ENCODE measurements at regions not wholly inside any gene's neighbourhood (a gene's known extent, or its start where the extent isn't known, plus 50 kb on each side); places are given as distances from the start of the nearest gene placed in this dataset.
"Not testable (repeated sequence)": the region's sequence is repeated elsewhere in the genome, so short reads cannot be mapped to it uniquely, and the experiment has no call there.

- H3K4me3 ChIP-seq (ENCODE audit: low read depth in 1 of 2, low read length in 2 of 2); H3K27ac ChIP-seq (ENCODE audit: low read depth, low read length); H3K36me3 ChIP-seq (ENCODE audit: control insufficient read depth in 1 of 2, insufficient read depth in 2 of 2, low read length in 2 of 2); H3K9ac ChIP-seq (ENCODE audit: low read depth in 1 of 2, low read length in 2 of 2); H3K27me3 ChIP-seq (ENCODE audit: control insufficient read depth in 1 of 2, insufficient read depth in 2 of 2, low read length in 2 of 2); H3K9me3 ChIP-seq (ENCODE audit: control insufficient read depth in 1 of 2, low read length in 2 of 2); H3K4me1 ChIP-seq (ENCODE audit: control insufficient read depth in 1 of 2, insufficient read depth in 2 of 2, low read length in 2 of 2): not testable (repeated sequence)
Observed at GRCh38 chr15:88965097-88965496, 51.9 kb upstream of the MFGE8 start.

GRCh38 chr15:88970232-88970631 is 57.1 kb upstream of the MFGE8 start:
- Histone ChIP-seq H3K9ac (ENCODE audit: low read depth in 1 of 2, low read length in 2 of 2) (no peak overlapping the region), H3K36me3 (ENCODE audit: control insufficient read depth in 1 of 2, insufficient read depth in 2 of 2, low read length in 2 of 2) (no peaks in the 10 kb centered on the region), H3K4me3 (ENCODE audit: low read depth in 1 of 2, low read length in 2 of 2) (no peak overlapping the region)

GRCh38 chr15:88974392-88974791 is 61.2 kb upstream of the MFGE8 start:
- Histone ChIP-seq H3K27me3 (ENCODE audit: control insufficient read depth in 1 of 2, insufficient read depth in 2 of 2, low read length in 2 of 2) (no peaks in the 10 kb centered on the region), H3K36me3 (ENCODE audit: control insufficient read depth in 1 of 2, insufficient read depth in 2 of 2, low read length in 2 of 2) (no peaks in the 10 kb centered on the region), H3K4me1 (ENCODE audit: control insufficient read depth in 1 of 2, insufficient read depth in 2 of 2, low read length in 2 of 2) (no peaks in the 10 kb centered on the region), H3K9ac (ENCODE audit: low read depth in 1 of 2, low read length in 2 of 2) (no peak overlapping the region), H3K27ac (ENCODE audit: low read depth, low read length) (no peak overlapping the region), H3K4me3 (ENCODE audit: low read depth in 1 of 2, low read length in 2 of 2) (no peak overlapping the region), H3K9me3 (ENCODE audit: control insufficient read depth in 1 of 2, low read length in 2 of 2) (no peaks in the 10 kb centered on the region)

More at GRCh38 chr15:88970232-88970631, 57.1 kb upstream of the MFGE8 start:
- Histone ChIP-seq H3K9me3 (ENCODE audit: control insufficient read depth in 1 of 2, low read length in 2 of 2) (no peaks in the 10 kb centered on the region), H3K27ac (ENCODE audit: low read depth, low read length) (no peak overlapping the region), H3K4me1 (ENCODE audit: control insufficient read depth in 1 of 2, insufficient read depth in 2 of 2, low read length in 2 of 2) (no peaks in the 10 kb centered on the region), H3K27me3 (ENCODE audit: control insufficient read depth in 1 of 2, insufficient read depth in 2 of 2, low read length in 2 of 2) (no peaks in the 10 kb centered on the region)

GRCh38 chr15:88975891-88976290 is 62.7 kb upstream of the MFGE8 start:
- no peak overlapping the region for H3K9ac ChIP-seq (ENCODE audit: low read depth in 1 of 2, low read length in 2 of 2)
- H3K36me3 ChIP-seq (ENCODE audit: control insufficient read depth in 1 of 2, insufficient read depth in 2 of 2, low read length in 2 of 2): no peaks in the 10 kb centered on the region
- no peak overlapping the region for H3K4me3 ChIP-seq (ENCODE audit: low read depth in 1 of 2, low read length in 2 of 2)
- no peaks in the 10 kb centered on the region for H3K4me1 ChIP-seq (ENCODE audit: control insufficient read depth in 1 of 2, insufficient read depth in 2 of 2, low read length in 2 of 2)
- H3K27me3 ChIP-seq (ENCODE audit: control insufficient read depth in 1 of 2, insufficient read depth in 2 of 2, low read length in 2 of 2): no peaks in the 10 kb centered on the region
- H3K27ac ChIP-seq (ENCODE audit: low read depth, low read length): no peak overlapping the region
- H3K9me3 ChIP-seq (ENCODE audit: control insufficient read depth in 1 of 2, low read length in 2 of 2): no peaks in the 10 kb centered on the region

GRCh38 chr15:88976656-88977055 is 63.5 kb upstream of the MFGE8 start:
- Histone ChIP-seq H3K4me3 (ENCODE audit: low read depth in 1 of 2, low read length in 2 of 2) (no peak overlapping the region), H3K27ac (ENCODE audit: low read depth, low read length) (no peak overlapping the region)

GRCh38 chr15:88979674-88980073 is 66.5 kb upstream of the MFGE8 start:
- H3K4me3 ChIP-seq (ENCODE audit: low read depth in 1 of 2, low read length in 2 of 2): no peak overlapping the region
- no peaks in the 10 kb centered on the region for H3K36me3 ChIP-seq (ENCODE audit: control insufficient read depth in 1 of 2, insufficient read depth in 2 of 2, low read length in 2 of 2)
- no peaks in the 10 kb centered on the region for H3K9me3 ChIP-seq (ENCODE audit: control insufficient read depth in 1 of 2, low read length in 2 of 2)

More at GRCh38 chr15:88976656-88977055, 63.5 kb upstream of the MFGE8 start:
- Histone ChIP-seq H3K36me3 (ENCODE audit: control insufficient read depth in 1 of 2, insufficient read depth in 2 of 2, low read length in 2 of 2) (no peaks in the 10 kb centered on the region), H3K4me1 (ENCODE audit: control insufficient read depth in 1 of 2, insufficient read depth in 2 of 2, low read length in 2 of 2) (no peaks in the 10 kb centered on the region), H3K9me3 (ENCODE audit: control insufficient read depth in 1 of 2, low read length in 2 of 2) (no peaks in the 10 kb centered on the region), H3K27me3 (ENCODE audit: control insufficient read depth in 1 of 2, insufficient read depth in 2 of 2, low read length in 2 of 2) (no peaks in the 10 kb centered on the region), H3K9ac (ENCODE audit: low read depth in 1 of 2, low read length in 2 of 2) (no peak overlapping the region)

GRCh38 chr15:88980498-88980897 is 67.3 kb upstream of the MFGE8 start:
- no peaks in the 10 kb centered on the region for H3K27me3 ChIP-seq (ENCODE audit: control insufficient read depth in 1 of 2, insufficient read depth in 2 of 2, low read length in 2 of 2)
- H3K27ac ChIP-seq (ENCODE audit: low read depth, low read length): no peak overlapping the region
- no peaks in the 10 kb centered on the region for H3K4me1 ChIP-seq (ENCODE audit: control insufficient read depth in 1 of 2, insufficient read depth in 2 of 2, low read length in 2 of 2)
- no peaks in the 10 kb centered on the region for H3K9me3 ChIP-seq (ENCODE audit: control insufficient read depth in 1 of 2, low read length in 2 of 2)
- H3K36me3 ChIP-seq (ENCODE audit: control insufficient read depth in 1 of 2, insufficient read depth in 2 of 2, low read length in 2 of 2): no peaks in the 10 kb centered on the region
- H3K9ac ChIP-seq (ENCODE audit: low read depth in 1 of 2, low read length in 2 of 2): no peak overlapping the region
- no peak overlapping the region for H3K4me3 ChIP-seq (ENCODE audit: low read depth in 1 of 2, low read length in 2 of 2)

More at GRCh38 chr15:88979674-88980073, 66.5 kb upstream of the MFGE8 start:
- H3K4me1 ChIP-seq (ENCODE audit: control insufficient read depth in 1 of 2, insufficient read depth in 2 of 2, low read length in 2 of 2): no peaks in the 10 kb centered on the region
- H3K27me3 ChIP-seq (ENCODE audit: control insufficient read depth in 1 of 2, insufficient read depth in 2 of 2, low read length in 2 of 2): no peaks in the 10 kb centered on the region
- no peak overlapping the region for H3K9ac ChIP-seq (ENCODE audit: low read depth in 1 of 2, low read length in 2 of 2)
- no peak overlapping the region for H3K27ac ChIP-seq (ENCODE audit: low read depth, low read length)

- Histone ChIP-seq H3K27me3 (ENCODE audit: control insufficient read depth in 1 of 2, insufficient read depth in 2 of 2, low read length in 2 of 2) (no peaks in the 10 kb centered on the region), H3K36me3 (ENCODE audit: control insufficient read depth in 1 of 2, insufficient read depth in 2 of 2, low read length in 2 of 2) (no peaks in the 10 kb centered on the region), H3K9ac (ENCODE audit: low read depth in 1 of 2, low read length in 2 of 2) (no peak overlapping the region), H3K27ac (ENCODE audit: low read depth, low read length) (no peak overlapping the region), H3K4me1 (ENCODE audit: control insufficient read depth in 1 of 2, insufficient read depth in 2 of 2, low read length in 2 of 2) (no peaks in the 10 kb centered on the region), H3K9me3 (ENCODE audit: control insufficient read depth in 1 of 2, low read length in 2 of 2) (no peaks in the 10 kb centered on the region), H3K4me3 (ENCODE audit: low read depth in 1 of 2, low read length in 2 of 2) (no peak overlapping the region)
Observed at GRCh38 chr15:88981244-88982215, 68.4 kb upstream of the MFGE8 start.

GRCh38 chr15:88982304-88982945 is 69.2 kb upstream of the MFGE8 start:
- no peaks in the 10 kb centered on the region for H3K36me3 ChIP-seq (ENCODE audit: control insufficient read depth in 1 of 2, insufficient read depth in 2 of 2, low read length in 2 of 2)
- no peak overlapping the region for H3K4me3 ChIP-seq (ENCODE audit: low read depth in 1 of 2, low read length in 2 of 2)
- no peaks in the 10 kb centered on the region for H3K9me3 ChIP-seq (ENCODE audit: control insufficient read depth in 1 of 2, low read length in 2 of 2)
- H3K27me3 ChIP-seq (ENCODE audit: control insufficient read depth in 1 of 2, insufficient read depth in 2 of 2, low read length in 2 of 2): no peaks in the 10 kb centered on the region
- no peak overlapping the region for H3K27ac ChIP-seq (ENCODE audit: low read depth, low read length)
- no peaks in the 10 kb centered on the region for H3K4me1 ChIP-seq (ENCODE audit: control insufficient read depth in 1 of 2, insufficient read depth in 2 of 2, low read length in 2 of 2)
- no peak overlapping the region for H3K9ac ChIP-seq (ENCODE audit: low read depth in 1 of 2, low read length in 2 of 2)

- Histone ChIP-seq H3K27me3 (ENCODE audit: control insufficient read depth in 1 of 2, insufficient read depth in 2 of 2, low read length in 2 of 2) (peaks cover 0 to 1% of the 10 kb centered on the region in 2 donors), H3K9me3 (ENCODE audit: control insufficient read depth in 1 of 2, low read length in 2 of 2) (no peaks in the 10 kb centered on the region), H3K4me3 (ENCODE audit: low read depth in 1 of 2, low read length in 2 of 2) (no peak overlapping the region), H3K36me3 (ENCODE audit: control insufficient read depth in 1 of 2, insufficient read depth in 2 of 2, low read length in 2 of 2) (no peaks in the 10 kb centered on the region), H3K4me1 (ENCODE audit: control insufficient read depth in 1 of 2, insufficient read depth in 2 of 2, low read length in 2 of 2) (no peaks in the 10 kb centered on the region), H3K27ac (ENCODE audit: low read depth, low read length) (no peak overlapping the region), H3K9ac (ENCODE audit: low read depth in 1 of 2, low read length in 2 of 2) (no peak overlapping the region)
Observed at GRCh38 chr15:88982946-88983342, 69.8 kb upstream of the MFGE8 start.
